ENCODE measurements at regions not wholly inside any gene's neighbourhood (a gene's known extent, or its start where the extent isn't known, plus 50 kb on each side); places are given as distances from the start of the nearest gene placed in this dataset.

- in situ Hi-C loops (cut with HindIII; ENCODE audit: low sequenced_read_pairs) = no loop called here
- DNase-seq (ENCODE audit: low spot score) = no peak
These were observed 383.2 kb upstream of the LRRC4C start for GRCh38 chr11:41842673-41843072.

GRCh38 chr11:41845066-41845465, 385.6 kb upstream of the LRRC4C start:
- no peak for DNase-seq (ENCODE audit: low spot score)
- in situ Hi-C loops (cut with HindIII; ENCODE audit: low sequenced_read_pairs) = no loop called here

GRCh38 chr11:41848349-41848748, 388.9 kb upstream of the LRRC4C start:
- no peak for DNase-seq (ENCODE audit: low spot score)
- in situ Hi-C loops (cut with HindIII; ENCODE audit: low sequenced_read_pairs) = no loop called here

GRCh38 chr11:41849250-41849649, 389.8 kb upstream of the LRRC4C start:
- in situ Hi-C loops (cut with HindIII; ENCODE audit: low sequenced_read_pairs) = no loop called here

DNA sequence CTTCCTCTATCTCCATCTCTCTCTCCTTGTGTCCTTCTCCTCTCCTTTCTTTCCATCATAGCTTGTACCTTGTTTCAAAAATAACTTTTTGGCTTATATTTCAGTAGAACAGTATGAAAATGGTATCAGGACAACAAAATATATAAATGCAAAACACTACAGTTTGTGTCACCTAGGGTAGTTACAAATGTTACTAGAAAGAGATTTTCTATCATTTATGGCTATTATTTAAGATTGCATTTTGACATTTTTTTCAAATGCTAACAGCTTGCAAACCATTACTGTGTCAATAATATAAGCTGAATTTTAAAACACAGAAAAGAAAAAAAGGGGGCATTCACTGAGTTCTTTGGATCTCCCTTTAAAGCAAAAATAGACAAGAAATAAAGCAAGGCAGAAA, 392.3 kb upstream of the LRRC4C start:
- DNase-seq (ENCODE audit: low spot score) = no peak
- in situ Hi-C loops (cut with HindIII; ENCODE audit: low sequenced_read_pairs) = no loop called here

More at GRCh38 chr11:41849250-41849649, 389.8 kb upstream of the LRRC4C start:
- DNase-seq (ENCODE audit: low spot score) = no peak

GRCh38 chr11:41861838-41862237, 402.4 kb upstream of the LRRC4C start:
- no peak for DNase-seq (ENCODE audit: low spot score)
- in situ Hi-C loops (cut with HindIII; ENCODE audit: low sequenced_read_pairs) = no loop called here

DNA sequence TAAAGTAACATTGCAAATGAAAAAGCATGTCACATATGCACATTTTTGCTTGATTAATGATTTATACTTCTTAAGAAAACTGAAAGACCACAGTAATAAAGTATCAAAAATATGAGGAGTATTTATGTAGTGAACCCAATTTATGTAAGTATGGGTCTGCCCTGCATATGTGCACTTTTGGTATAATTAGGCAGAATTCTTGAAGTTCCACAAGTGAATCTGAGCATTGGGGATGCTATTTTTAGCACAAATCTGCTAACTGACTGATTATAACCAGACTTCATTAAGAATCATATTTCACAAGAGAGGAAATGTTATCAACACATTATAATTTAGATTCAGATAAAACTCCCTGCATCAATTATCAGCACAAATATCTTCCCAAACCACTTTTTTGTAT, 407.1 kb upstream of the LRRC4C start:
- no peak for DNase-seq (ENCODE audit: low spot score)
- in situ Hi-C loops (cut with HindIII; ENCODE audit: low sequenced_read_pairs) = no loop called here

GRCh38 chr11:41868606-41869005, 409.2 kb upstream of the LRRC4C start:
- in situ Hi-C loops (cut with HindIII; ENCODE audit: low sequenced_read_pairs) = no loop called here
- no peak for DNase-seq (ENCODE audit: low spot score)

DNA sequence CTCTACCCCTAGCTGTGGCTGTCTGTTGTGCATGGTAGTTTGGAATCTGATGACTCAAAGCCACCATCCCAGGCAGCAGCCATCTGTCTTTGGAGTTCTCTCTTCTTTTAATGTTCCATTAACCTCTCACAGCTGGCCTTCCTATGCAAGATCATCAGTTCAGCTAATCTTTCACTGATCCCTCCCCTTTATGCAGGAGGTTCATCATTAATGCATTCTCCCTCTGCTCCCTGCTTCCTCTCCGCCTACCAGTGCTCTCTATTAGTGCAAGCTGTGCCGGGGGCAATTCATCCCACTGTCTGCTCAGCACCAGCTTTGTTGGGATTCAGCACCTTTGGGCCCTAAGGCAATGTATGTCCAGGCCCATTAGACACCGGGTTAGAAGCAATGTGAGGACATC, 413.0 kb upstream of the LRRC4C start:
- in situ Hi-C loops (cut with HindIII; ENCODE audit: low sequenced_read_pairs) = no loop called here
- no peak for DNase-seq (ENCODE audit: low spot score)

- in situ Hi-C loops (cut with HindIII; ENCODE audit: low sequenced_read_pairs) = no loop called here
- no peak for DNase-seq (ENCODE audit: low spot score)
These were observed 413.4 kb upstream of the LRRC4C start for GRCh38 chr11:41872870-41873269.

DNA sequence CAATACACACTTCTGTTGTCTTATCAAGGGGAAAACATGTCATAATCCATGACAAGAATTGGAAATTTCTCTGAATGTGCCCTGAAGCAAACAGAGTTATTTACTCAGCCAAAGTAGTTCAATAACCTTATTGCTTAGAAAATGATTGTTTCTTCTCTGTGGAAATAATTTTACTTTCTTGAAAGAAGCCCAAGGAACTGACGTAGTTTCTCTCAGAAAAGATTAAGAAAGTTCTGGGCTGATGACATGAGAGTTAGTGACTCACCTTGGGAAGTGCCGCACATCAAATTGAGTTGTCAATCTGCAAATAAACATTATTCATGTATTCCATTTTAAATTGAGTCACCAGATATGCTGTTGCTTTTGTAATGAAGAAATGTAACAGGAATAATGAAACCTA, 418.6 kb upstream of the LRRC4C start:
- in situ Hi-C loops (cut with HindIII; ENCODE audit: low sequenced_read_pairs) = no loop called here
- DNase-seq (ENCODE audit: low spot score) = no peak

DNA sequence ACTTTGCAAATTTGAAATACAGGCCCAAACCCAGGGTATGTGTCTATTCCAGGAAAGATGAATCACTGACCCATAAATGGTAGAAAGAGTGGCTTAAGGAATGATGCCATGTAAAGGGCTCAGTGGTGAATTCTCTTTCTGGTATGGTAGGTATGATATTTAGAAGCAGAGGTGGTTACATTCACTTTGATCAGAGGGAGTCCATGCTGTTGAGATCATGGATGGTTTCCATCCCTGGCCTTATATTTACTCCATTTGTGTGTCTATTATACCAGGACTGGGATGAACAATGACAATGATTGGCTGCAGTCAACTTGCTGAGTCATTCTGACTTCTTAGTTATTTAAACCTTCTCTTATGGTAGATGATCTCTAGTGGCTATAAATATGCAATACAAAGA, 419.8 kb upstream of the LRRC4C start:
- in situ Hi-C loops (cut with HindIII; ENCODE audit: low sequenced_read_pairs) = no loop called here
- no peak for DNase-seq (ENCODE audit: low spot score)

- in situ Hi-C loops (cut with HindIII; ENCODE audit: low sequenced_read_pairs) = no loop called here
- DNase-seq (ENCODE audit: low spot score) = no peak
These were observed 435.6 kb upstream of the LRRC4C start for GRCh38 chr11:41895081-41895480.

DNA sequence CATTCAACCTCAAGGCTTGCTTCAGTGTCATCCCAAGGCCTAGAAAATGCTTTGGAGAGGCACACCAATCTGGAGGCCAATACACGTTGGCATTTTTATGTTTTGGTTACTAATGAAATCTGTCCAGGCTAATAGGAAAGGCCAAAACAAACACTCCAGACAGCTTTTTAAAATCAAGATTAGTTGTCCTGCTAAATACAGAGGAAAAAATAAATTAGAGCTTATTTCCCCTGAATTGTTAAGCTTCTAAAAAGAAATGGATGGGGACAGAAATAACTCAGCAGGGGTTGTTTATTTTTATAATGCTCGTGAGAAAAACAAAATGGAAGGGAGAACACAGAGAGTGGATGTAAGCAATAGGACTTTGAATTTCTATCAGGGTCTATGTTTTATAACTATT, 438.5 kb upstream of the LRRC4C start:
- DNase-seq (ENCODE audit: low spot score) = no peak
- in situ Hi-C loops (cut with HindIII; ENCODE audit: low sequenced_read_pairs) = no loop called here

DNA sequence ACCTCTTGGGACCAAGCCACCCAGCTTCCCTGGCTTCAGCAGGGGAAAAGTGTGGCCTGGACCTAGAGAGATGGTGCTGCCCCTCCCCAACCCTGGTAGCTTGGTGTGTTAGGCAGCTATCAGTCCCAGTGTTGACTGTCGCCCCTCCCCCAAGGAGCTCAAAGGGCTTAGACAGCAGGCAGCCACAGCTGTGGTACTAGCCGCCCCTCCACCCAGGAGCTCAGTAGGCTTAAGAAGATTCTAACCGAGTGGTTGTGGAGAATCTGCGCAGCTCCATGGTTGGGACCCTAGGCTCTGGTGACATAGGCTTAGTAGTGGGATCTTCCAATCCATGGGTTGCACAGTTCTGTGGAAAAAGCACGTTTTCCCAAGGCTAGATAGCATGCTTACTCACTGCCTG, 458.4 kb upstream of the LRRC4C start:
- in situ Hi-C loops (cut with HindIII; ENCODE audit: low sequenced_read_pairs) = no loop called here
- DNase-seq (ENCODE audit: low spot score) = no peak

- no peak for DNase-seq (ENCODE audit: low spot score)
- in situ Hi-C loops (cut with HindIII; ENCODE audit: low sequenced_read_pairs) = no loop called here
These were observed 460.9 kb upstream of the LRRC4C start for GRCh38 chr11:41920374-41920773.

GRCh38 chr11:41921746-41922390, 462.4 kb upstream of the LRRC4C start:
- in situ Hi-C loops (cut with HindIII; ENCODE audit: low sequenced_read_pairs) = no loop called here
- DNase-seq (ENCODE audit: low spot score) = no peak

DNA sequence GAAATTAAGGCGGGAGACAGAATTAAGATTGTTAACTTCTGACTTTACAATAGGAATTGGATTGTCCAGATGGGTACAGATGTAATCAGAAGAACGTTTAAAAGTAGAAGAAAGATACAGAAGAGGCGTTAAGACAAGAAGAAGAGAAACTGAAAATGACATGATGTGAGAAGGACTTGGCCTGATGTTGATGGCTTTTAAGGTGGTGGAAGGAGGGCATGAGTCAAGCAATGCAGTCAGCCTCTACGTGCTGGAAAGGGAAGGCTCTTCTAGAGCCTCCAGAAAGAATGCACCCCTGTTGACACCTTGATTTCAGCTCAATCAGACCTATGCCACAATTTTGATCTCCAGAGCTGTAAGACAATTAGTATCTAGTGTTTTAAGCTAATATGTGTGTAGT, 466.9 kb upstream of the LRRC4C start:
- in situ Hi-C loops (cut with HindIII; ENCODE audit: low sequenced_read_pairs) = no loop called here
- DNase-seq (ENCODE audit: low spot score) = no peak

DNA sequence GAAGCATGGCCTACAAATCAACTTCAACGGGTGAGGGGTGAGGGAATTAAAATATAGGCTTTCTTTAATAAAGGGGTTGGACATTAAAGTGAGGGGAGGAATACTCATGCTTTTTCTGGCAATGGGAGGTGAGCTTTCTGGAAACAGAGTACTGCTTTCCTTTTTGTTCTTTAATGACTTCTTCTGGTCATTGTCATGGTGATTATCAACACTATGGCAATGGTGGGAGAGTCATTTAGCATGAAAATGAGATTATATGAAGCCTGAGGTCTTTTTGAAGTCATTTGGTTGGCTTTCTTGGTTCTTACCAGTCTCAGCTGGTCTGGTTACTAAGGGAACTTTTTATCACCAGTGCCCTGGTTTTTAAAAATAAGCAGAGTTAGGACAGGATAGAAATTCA, 475.8 kb upstream of the LRRC4C start:
- no peak for DNase-seq (ENCODE audit: low spot score)
- in situ Hi-C loops (cut with HindIII; ENCODE audit: low sequenced_read_pairs) = no loop called here

- in situ Hi-C loops (cut with HindIII; ENCODE audit: low sequenced_read_pairs) = no loop called here
- DNase-seq (ENCODE audit: low spot score) = no peak
These were observed 476.3 kb upstream of the LRRC4C start for GRCh38 chr11:41935795-41936194.

GRCh38 chr11:41943656-41944055, 484.2 kb upstream of the LRRC4C start:
- no peak for DNase-seq (ENCODE audit: low spot score)
- in situ Hi-C loops (cut with HindIII; ENCODE audit: low sequenced_read_pairs) = no loop called here

- no peak for DNase-seq (ENCODE audit: low spot score)
These were observed 487.9 kb upstream of the LRRC4C start for GRCh38 chr11:41947392-41947791.

More at GRCh38 chr11:41947392-41947791, 487.9 kb upstream of the LRRC4C start:
- in situ Hi-C loops (cut with HindIII; ENCODE audit: low sequenced_read_pairs) = no loop called here
